22Rv1 (cell line): ENCODE measurements at regions not wholly inside any gene's neighbourhood (a gene's known extent, or its start where the extent isn't known, plus 50 kb on each side); places are given as distances from the start of the nearest gene placed in this dataset.

Source experiments
- H3K27ac ChIP-seq: fragments of 450-650 bp; 2 replicates; pipeline ENCODE4 v1.5.1; 2017
- ZFX ChIP-seq: fragments of 450-650 bp; IDR thresholded peaks from 2 replicates; pipeline ENCODE4 v1.6.1; 2017; ENCODE audit warnings: antibody characterized with exemption, borderline replicate concordance
- TF ChIP-seq, protein P1 (sequence below): fragments of 450-650 bp; IDR thresholded peaks from 2 replicates; pipeline ENCODE4 v1.5.1; 2017; ENCODE audit warnings: mild to moderate bottlenecking

DNA sequence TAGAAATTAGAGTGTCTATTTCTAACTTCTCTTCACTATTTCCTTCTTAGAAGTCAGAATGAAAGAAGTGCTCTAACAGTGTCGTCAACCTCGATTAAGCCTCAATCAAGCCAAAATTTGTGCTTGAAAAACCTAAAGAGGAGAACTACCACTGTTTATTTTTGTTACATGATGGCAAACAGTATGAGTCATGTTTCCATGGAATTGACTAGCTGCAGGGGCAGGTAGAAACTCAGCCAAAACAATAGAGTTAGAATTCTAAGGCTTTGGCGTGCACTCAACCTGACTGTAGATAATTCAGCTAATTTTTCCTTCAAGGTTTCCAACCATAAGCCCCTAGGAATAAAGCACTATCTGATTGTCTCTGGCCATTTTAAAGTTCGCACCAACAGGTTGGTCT is 415.9 kb downstream of the ETS1 start:
- no peak overlapping the region for H3K27ac ChIP-seq
- TF ChIP-seq, protein P1, sequence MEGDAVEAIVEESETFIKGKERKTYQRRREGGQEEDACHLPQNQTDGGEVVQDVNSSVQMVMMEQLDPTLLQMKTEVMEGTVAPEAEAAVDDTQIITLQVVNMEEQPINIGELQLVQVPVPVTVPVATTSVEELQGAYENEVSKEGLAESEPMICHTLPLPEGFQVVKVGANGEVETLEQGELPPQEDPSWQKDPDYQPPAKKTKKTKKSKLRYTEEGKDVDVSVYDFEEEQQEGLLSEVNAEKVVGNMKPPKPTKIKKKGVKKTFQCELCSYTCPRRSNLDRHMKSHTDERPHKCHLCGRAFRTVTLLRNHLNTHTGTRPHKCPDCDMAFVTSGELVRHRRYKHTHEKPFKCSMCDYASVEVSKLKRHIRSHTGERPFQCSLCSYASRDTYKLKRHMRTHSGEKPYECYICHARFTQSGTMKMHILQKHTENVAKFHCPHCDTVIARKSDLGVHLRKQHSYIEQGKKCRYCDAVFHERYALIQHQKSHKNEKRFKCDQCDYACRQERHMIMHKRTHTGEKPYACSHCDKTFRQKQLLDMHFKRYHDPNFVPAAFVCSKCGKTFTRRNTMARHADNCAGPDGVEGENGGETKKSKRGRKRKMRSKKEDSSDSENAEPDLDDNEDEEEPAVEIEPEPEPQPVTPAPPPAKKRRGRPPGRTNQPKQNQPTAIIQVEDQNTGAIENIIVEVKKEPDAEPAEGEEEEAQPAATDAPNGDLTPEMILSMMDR: no peak
- TF ChIP-seq ZFX: no peak

DNA sequence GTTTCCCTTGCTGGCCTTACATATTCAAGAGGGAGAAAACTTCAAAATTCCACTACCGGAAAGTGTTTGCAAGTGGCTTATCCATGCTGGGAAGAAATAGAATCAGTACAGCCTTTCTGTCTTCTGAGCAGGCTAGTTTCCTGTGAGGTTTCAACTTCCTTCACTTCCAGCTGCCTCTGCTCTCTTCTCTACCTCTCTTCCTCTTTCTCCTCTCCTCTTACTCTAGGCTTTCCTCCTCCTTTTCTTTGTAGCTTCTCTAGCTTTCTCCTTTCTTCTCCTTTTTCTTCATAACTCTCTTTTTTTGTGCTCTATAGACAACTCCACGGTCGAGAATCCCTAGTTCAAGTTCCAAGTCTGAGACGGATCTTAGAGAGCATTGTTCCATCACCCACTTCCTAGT is 421.8 kb downstream of the ETS1 start:
- H3K27ac ChIP-seq: no peak overlapping the region
- TF ChIP-seq, protein P1: no peak
- TF ChIP-seq ZFX: no peak

DNA sequence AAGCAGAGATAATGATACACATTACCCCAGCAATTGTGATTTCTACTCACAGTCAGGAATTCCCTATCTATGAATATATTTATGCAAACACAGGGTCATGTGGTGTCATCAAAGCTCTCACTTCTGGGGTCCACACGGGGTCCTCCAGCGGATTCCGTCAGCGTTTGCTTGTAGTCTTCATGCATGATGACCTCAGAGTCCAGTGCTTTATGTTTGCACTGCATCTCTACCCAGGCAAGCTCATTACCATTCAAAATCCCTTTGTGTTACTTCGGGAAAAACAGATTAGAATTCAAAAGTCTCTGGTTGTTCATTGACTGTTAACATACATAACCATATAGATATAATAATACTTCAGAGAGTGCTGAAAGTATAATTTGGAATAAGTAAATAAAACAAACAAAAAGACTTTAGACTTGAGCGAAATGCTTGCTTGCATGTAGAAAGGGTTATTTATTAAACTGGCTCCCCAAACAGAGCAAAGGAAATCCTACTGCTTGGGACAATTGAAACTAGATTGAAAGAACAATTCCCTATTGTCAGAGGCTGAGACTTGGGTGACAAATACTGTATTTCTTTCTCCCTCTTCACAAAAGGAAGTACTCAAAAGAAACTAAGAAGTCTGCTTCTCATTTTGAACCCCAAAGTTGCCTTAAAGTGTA is 423.1 kb downstream of the ETS1 start:
- no peak overlapping the region for H3K27ac ChIP-seq
- TF ChIP-seq ZFX: no peak
- TF ChIP-seq, protein P1: no peak

DNA sequence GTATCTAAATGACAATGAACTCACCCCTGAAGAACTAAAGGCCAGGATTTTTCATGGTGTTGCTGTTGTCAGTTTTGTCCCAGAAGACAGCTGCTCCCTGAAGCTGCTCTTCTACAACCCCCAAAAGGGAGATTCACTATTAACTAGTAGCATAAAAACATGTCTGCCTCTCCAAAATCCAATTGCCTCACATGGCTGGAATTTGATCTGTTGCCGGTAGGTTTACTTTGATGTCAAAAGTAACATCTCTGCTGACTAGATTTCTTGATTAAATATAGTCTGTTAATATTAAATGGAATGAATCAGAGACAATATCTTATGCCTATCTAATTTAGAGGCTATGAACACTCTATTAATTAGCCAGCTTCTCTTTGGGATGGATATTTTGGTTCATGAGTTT is 425.4 kb downstream of the ETS1 start:
- no peak for TF ChIP-seq ZFX
- TF ChIP-seq, protein P1: no peak
- H3K27ac ChIP-seq: no peak overlapping the region

DNA sequence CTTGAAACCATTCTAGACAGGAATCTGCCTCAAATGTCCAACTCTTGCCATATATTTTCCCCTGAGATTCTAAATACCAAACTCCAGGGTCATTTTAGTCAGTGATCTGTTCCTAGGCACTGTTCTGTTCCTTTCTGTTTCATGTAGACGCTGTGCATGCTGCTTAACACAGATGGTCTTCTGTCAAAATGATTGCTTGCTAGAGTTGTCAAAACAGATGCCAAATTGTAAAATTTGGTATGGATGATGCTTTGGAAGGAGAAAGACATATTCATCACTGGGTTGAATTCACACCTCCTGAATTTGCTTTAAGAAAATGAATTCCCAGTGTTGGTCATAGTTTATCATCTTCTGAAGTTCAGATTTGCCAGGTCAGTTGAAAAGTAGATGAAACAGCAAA is 425.9 kb downstream of the ETS1 start:
- no peak for TF ChIP-seq ZFX
- TF ChIP-seq, protein P1: no peak
- H3K27ac ChIP-seq: no peak overlapping the region

DNA sequence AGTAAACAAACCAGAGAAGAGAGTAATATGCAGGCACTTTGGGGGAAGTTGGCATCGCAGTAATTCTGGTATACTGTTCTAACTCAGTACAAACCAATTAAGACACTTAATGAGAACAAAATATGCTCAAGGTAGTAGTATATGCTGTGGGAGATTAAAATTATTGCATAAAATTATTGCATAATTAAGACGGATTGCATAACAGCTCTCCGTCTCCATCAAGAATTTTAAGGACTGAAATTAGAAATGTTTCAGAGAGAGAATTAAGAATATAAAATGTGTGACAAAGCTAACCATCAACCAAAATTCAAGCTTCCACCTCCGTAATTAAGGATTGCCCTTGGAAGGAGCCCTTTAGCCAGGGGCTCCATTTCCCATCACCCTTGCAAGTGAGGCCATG is 428.5 kb downstream of the ETS1 start:
- no peak overlapping the region for H3K27ac ChIP-seq
- no peak for TF ChIP-seq ZFX
- TF ChIP-seq, protein P1: no peak

DNA sequence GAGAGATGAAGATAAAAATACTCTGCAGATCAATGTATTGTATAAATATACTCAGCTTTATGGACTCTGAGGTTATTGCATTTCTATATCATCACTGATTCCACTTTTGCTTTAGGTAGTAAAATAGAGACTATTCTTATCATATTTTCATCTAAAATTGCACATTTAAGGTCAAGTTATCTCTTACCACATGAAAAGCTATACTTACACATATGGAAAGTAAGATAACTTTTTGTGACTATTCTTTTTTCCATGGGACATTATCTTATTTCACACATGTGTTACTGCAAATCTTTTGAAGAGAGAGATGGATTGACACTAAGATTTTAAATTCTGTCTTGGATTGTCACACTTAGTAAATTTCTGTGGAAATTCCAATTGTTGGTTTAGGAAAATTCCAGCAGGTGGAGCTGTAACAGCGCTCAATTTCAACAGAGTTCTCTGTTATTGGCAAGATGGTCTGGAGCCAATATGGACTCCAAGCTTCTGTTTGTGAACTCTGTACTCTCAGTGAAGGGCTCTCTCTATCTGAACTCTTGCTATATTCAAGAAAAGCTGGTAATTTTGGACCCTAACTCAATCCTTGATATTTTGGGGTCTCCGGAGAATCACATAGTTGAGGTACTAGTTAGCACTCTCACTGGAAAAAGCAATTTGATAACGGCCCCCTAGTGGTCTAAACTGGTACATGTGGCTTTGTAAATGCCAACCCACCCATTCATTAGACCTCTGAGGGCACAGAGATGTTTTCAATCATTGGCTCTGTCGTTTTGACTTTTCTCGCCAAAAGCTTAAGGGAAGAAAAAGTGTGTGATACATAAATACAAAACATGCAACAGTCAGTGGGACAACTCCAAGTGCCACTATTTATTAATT is 429.7 kb downstream of the ETS1 start:
- no peak overlapping the region for H3K27ac ChIP-seq
- TF ChIP-seq ZFX: no peak
- TF ChIP-seq, protein P1: peak; percentile 91
